Right atrium auricular region (tissue), 2 donors: ENCODE measurements at regions not wholly inside any gene's neighbourhood (a gene's known extent, or its start where the extent isn't known, plus 50 kb on each side); places are given as distances from the start of the nearest gene placed in this dataset.

Experiments
- DNase-seq: peaks from one replicate; pipeline ENCODE4 v3.0.0-alpha.2; 2019; ENCODE audit warnings: low spot score
- H3K27ac ChIP-seq, 2 donors: fragments of 200-600 bp; sonication (generic); 1 replicate in 1 of 2; 2 replicates in 1 of 2; pipeline ENCODE4 v1.5.1; 2016 to 2019
- H3K27me3 ChIP-seq, 2 donors: fragments of 200-600 bp; sonication (generic); one replicate each; pipeline versions ENCODE4 v1.5.1 to v1.6.0; 2017 to 2019
- H3K36me3 ChIP-seq: fragments of 200-600 bp; sonication (generic); one replicate; pipeline ENCODE4 v1.5.1; 2016
- H3K4me1 ChIP-seq, 2 donors: fragments of 200-600 bp; sonication (generic); one replicate each; pipeline versions ENCODE4 v1.5.1 to v1.6.0; 2017 to 2019
- H3K4me3 ChIP-seq, 2 donors: fragments of 200-600 bp; sonication (generic); 1 replicate in 1 of 2; 2 replicates in 1 of 2; pipeline ENCODE4 v1.5.1; 2017 to 2019; ENCODE audit warnings: mild to moderate bottlenecking in 1 of 2, moderate library complexity in 1 of 2
- H3K9me3 ChIP-seq, 2 donors: fragments of 200-600 bp; sonication (generic); one replicate each; pipeline ENCODE4 v1.5.1; 2019
- CTCF ChIP-seq, 2 donors: fragments of 200-600 bp; sonication (generic); IDR thresholded peaks; one replicate each; pipeline ENCODE4 v1.5.1; 2019; ENCODE audit warnings: antibody characterized with exemption in 2 of 2

DNA sequence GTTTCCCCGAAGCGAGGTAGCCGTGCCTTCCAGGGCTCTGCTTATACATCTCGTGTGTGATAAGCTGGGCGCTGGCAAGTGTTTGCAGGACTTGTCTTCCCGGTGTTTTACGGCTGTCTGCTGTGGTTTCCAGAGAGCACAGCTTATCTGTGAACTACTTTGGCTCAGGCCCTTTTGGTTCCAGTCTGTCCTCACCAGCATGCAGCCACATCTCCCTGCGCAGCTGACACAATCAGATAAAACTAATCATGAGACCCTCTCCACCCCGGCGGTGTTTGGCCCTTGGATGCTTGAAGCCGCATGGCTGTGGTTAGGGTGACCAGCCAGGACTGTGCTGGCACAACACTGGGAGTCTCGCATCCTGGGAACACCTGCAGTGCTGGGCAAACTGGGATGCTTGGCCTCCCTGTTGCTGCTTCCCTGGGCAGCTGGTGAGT, 241.8 kb upstream of the FOXQ1 start:
- H3K27me3 ChIP-seq, result no peaks in the 10 kb centered on the region
- TF ChIP-seq CTCF (IDR thresholded peaks at IDR 0.05), result no peak
- H3K4me1 ChIP-seq, result no peaks in the 10 kb centered on the region
- no peak overlapping the region for H3K27ac ChIP-seq
- no peaks in the 10 kb centered on the region for H3K9me3 ChIP-seq
- H3K36me3 ChIP-seq, result no peaks in the 10 kb centered on the region
- no peak for DNase-seq
- no peak overlapping the region for H3K4me3 ChIP-seq

DNA sequence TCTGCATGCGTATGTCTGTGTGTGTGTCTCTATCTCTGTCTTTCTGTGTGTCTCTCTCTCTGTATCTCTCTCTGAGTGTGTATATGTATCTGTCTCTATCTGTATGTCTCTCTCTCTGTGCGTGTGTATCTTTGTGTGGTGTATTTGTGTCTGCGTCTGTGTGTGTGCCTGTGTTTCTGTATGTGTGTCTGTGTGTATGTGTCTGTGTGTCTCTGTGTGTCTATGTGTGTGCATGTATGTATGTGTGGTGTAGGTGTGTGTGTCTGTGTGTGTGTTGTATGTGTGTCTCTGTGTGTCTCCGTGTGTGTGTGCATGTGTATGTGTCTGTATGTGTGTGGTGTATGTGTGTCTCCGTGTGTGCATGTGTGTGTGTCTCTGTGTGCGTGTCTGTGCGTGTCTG, 243.0 kb upstream of the FOXQ1 start:
- TF ChIP-seq CTCF (IDR thresholded peaks at IDR 0.05), result no peak
- no peaks in the 10 kb centered on the region for H3K9me3 ChIP-seq
- no peaks in the 10 kb centered on the region for H3K4me1 ChIP-seq
- DNase-seq, result no peak
- no peaks in the 10 kb centered on the region for H3K36me3 ChIP-seq
- H3K27ac ChIP-seq, result no peak overlapping the region
- no peaks in the 10 kb centered on the region for H3K27me3 ChIP-seq
- H3K4me3 ChIP-seq, result no peak overlapping the region

DNA sequence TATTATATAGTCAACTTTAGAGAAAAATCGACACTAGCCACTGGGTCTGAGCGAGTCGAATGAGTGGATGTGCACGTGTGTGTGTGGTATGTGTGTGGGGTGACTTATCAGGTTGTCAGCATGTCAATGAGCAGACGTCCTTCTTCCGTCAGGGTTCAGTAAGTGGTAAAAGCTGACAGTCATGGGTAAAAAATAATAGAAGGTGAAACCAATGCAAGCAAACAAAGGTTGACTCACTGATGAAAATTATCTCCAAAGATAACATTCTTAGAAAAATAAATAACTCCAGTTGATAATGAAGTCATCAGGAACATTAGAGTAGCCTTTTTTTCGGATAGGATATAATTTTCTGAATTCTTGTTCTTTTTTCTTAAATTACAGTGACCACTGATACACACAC, 243.8 kb upstream of the FOXQ1 start:
- DNase-seq, result no peak
- H3K36me3 ChIP-seq, result no peaks in the 10 kb centered on the region
- no peaks in the 10 kb centered on the region for H3K4me1 ChIP-seq
- no peaks in the 10 kb centered on the region for H3K9me3 ChIP-seq
- TF ChIP-seq CTCF (IDR thresholded peaks at IDR 0.05), result no peak
- H3K4me3 ChIP-seq, result no peak overlapping the region
- H3K27me3 ChIP-seq, result no peaks in the 10 kb centered on the region
- no peak overlapping the region for H3K27ac ChIP-seq

- no peaks in the 10 kb centered on the region for H3K4me1 ChIP-seq
- H3K27me3 ChIP-seq, result no peaks in the 10 kb centered on the region
- H3K36me3 ChIP-seq, result no peaks in the 10 kb centered on the region
- H3K9me3 ChIP-seq, result no peaks in the 10 kb centered on the region
- no peak for DNase-seq
- no peak for TF ChIP-seq CTCF (IDR thresholded peaks at IDR 0.05)
- H3K27ac ChIP-seq, result no peak overlapping the region
- no peak overlapping the region for H3K4me3 ChIP-seq
Observed at GRCh38 chr6:1067346-1067745, 244.6 kb upstream of the FOXQ1 start.

DNA sequence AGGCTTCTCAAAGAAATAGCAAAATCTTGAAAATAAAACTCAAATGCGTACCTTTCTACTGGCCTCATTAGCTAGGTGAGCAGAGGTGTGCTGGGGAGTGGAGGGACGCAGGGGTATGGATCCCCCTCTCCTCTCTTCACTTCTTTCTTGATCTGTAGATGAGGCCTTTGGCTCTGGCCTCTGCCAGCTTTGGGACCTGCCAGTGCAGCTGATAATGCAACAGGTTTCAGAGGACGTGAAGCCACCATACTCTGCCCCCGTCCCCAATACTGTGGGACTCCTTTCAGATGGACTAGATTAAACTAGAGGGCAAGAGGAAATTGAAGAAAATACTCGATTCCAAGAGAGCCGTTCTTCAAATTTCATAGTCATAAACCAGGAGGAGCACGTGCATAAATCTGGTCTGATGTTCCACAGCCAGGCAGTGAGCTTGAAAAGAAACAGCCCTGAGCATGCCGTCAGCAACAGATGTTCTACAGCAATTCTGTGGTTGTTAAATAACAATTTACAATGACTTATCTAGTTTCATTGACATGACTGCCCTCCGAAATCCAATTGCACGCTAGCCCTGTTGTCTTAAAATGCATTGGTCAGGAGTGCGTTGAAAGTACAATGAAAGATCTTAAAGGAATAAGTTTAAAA, 245.3 kb upstream of the FOXQ1 start:
- no peak for TF ChIP-seq CTCF (IDR thresholded peaks at IDR 0.05)
- H3K27me3 ChIP-seq, result no peaks in the 10 kb centered on the region

GRCh38 chr6:1065986-1066385, 245.9 kb upstream of the FOXQ1 start:
- no peak overlapping the region for H3K4me3 ChIP-seq
- no peak for TF ChIP-seq CTCF (IDR thresholded peaks at IDR 0.05)
- H3K9me3 ChIP-seq, result no peaks in the 10 kb centered on the region
- no peaks in the 10 kb centered on the region for H3K36me3 ChIP-seq
- H3K27ac ChIP-seq, result no peak overlapping the region
- H3K27me3 ChIP-seq, result no peaks in the 10 kb centered on the region
- H3K4me1 ChIP-seq, result no peaks in the 10 kb centered on the region
- no peak for DNase-seq

More for the DNA sequence above, 245.3 kb upstream of the FOXQ1 start:
- Histone ChIP-seq H3K27ac (no peak overlapping the region), H3K4me3 (no peak overlapping the region), H3K4me1 (no peaks in the 10 kb centered on the region), H3K9me3 (no peaks in the 10 kb centered on the region), H3K36me3 (no peaks in the 10 kb centered on the region)
- no peak for DNase-seq
